Cardiac septum (tissue), 1 donor: ENCODE measurements at regions not wholly inside any gene's neighbourhood (a gene's known extent, or its start where the extent isn't known, plus 50 kb on each side); places are given as distances from the start of the nearest gene placed in this dataset.

Source experiments
- DNase-seq: peaks from one replicate; pipeline ENCODE4 v3.0.0-alpha.2; 2020; ENCODE audit warnings: low spot score
- intact Hi-C: fragments of 100-400 bp; cut with DNase I; formaldehyde crosslinking; loops from one replicate; pipeline ENCODE4 v1.14.0; 2022
- donor health status: DM: no; HTN: no; CAD: no.

DNA sequence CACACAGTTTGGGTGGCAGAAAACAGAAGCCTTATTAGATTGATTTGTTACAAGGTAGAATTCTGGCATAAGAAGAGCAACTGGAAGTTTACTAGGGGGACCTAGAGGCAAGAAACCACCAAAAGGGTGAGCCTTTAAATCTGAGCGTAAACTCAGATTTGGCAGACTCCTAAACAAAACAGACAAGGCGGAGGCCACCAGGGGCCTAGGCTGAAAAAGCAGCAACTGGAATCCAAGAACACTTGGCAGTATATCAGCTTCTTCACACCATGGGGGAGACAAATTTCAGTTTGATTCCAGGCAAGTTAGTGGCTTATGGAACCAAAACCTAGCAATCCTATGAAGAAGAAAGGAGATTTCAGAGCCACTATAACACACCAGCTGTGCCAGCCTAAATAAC lies 220.0 kb downstream of the C3orf38 start:
- intact Hi-C loops: no loop called here
- DNase-seq: no peak

- DNase-seq: no peak
Measured at GRCh38 chr3:88385090-88385489, 235.3 kb downstream of the C3orf38 start.

DNA sequence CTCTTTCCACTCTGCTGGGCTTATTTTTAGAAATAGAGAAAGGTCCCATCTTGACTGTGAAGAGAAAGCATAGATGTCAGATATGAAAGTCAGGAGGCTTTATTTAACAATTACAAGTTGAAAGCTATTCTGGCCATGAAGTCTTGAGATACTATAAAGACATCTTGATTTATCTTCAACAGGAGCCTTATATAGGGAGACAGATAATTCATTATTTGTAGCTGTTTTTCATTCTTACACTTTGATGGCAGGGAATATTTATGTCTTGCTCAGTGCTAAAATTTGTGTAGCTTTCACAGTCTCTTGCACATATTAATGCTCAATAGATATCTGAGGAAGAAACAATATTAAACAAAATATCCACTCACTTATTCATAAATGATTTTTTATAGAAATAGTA lies 248.8 kb downstream of the C3orf38 start:
- DNase-seq: no peak
- intact Hi-C loops: no loop called here

More at GRCh38 chr3:88385090-88385489, 235.3 kb downstream of the C3orf38 start:
- intact Hi-C loops: no loop called here

DNA sequence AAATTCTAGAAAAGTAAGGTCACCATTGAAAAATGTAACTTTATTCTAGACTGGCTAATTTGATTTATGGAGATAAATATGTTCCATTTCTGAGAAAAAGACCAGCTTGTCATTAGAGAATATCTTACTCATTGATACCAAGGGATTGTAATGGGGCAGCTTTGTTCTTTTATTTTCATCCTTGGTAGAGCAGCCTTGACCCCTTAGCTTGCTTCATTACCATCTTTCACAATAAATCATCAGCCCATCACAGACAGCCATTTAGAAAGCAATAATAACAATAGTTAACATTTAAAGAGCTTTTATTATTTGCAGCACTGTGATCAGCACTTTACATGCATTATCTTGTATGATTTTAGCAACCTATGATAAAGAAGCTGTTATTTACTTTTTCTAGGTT lies 253.6 kb downstream of the C3orf38 start:
- DNase-seq: no peak
- intact Hi-C loops: no loop called here

GRCh38 chr3:88408097-88408496 lies 258.3 kb downstream of the C3orf38 start:
- DNase-seq: no peak
- intact Hi-C loops: no loop called here

- no peak for DNase-seq
- intact Hi-C loops: no loop called here
Measured at GRCh38 chr3:88408935-88409334, 259.2 kb downstream of the C3orf38 start.

GRCh38 chr3:88410259-88410658 lies 260.5 kb downstream of the C3orf38 start:
- intact Hi-C loops: no loop called here
- DNase-seq: no peak

GRCh38 chr3:88412346-88412745 lies 262.6 kb downstream of the C3orf38 start:
- intact Hi-C loops: no loop called here

GRCh38 chr3:88416436-88416835 lies 266.7 kb downstream of the C3orf38 start:
- DNase-seq: no peak
- intact Hi-C loops: no loop called here

More at GRCh38 chr3:88412346-88412745, 262.6 kb downstream of the C3orf38 start:
- no peak for DNase-seq

DNA sequence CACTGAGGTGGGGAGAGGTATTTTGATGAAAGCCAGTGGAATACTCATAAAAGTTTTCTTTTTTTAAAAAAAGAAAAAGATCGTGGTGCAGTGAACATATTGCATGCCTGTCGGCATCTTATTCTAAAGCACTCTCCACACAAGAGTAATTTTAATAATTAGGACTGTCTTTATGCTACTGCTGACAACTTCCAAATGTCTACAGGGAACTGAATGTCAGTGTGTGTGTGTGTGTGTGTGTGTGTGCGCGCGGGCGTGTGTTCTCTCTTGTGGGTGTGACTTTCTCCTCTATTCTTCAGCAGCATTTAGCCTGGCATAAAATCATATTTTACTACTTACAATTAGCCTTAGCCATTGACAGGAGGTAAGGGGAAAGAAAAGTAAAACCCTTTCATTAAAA lies 268.5 kb downstream of the C3orf38 start:
- DNase-seq: no peak
- intact Hi-C loops: no loop called here

DNA sequence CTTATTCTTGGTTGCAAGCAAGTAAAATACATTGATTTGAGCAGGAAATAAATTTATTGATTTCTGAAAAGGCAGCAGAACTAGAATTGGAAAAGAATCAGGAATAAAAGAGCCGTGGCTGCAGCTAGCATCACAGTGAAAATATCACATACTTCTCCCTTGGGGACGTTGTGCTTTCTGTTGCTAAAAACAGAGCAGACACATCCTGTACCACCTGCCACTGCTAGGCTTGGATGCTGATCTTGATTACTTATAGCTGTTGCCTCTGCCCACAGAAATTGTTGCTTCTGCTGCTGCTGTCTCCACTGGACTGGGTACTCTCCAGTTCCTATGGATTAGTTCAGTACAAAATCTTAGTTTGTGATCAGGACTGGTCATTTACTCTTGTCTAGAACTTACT lies 283.8 kb downstream of the C3orf38 start:
- intact Hi-C loops: no loop called here
- DNase-seq: no peak

GRCh38 chr3:88434001-88434400 lies 284.2 kb downstream of the C3orf38 start:
- intact Hi-C loops: no loop called here
- DNase-seq: no peak

DNA sequence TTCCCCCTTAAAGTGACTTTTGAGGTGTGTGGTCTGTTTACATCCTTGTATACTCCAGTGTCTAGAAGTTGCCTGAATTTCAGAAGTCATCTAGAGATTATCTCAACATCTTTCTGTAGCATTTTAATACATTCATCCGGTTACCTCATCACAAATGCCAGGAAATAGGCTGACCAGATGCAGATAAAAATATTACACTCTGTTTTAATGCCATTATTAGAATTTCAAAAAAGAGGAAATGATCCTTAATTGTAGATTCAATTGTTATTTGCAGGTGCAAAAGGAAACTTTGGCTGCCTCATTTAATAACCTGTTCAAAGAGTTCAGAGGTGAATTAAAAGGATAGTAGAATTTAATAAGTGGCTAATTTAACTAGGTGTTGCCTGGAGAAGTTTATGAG lies 290.9 kb downstream of the C3orf38 start:
- intact Hi-C loops: no loop called here
- no peak for DNase-seq

GRCh38 chr3:88443066-88443465 lies 293.3 kb downstream of the C3orf38 start:
- no peak for DNase-seq
- intact Hi-C loops: no loop called here

DNA sequence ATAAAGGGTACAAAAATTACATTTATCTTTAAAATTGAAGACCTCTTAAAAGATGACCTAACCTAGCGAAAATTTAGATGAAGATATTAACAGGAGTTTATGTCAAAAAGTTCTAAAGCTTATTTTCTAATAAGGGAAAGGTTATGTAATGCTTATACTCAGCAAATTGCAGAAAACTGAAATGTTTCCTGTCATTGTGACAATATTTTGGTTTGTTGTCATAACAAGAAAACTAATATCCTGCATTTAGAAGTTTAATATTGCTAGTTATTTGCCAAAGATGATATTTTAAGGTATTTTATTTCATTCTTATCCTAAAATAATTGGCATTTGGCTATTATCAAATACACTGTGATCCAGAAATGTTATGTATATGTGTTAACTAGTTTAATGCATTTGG lies 294.5 kb downstream of the C3orf38 start:
- DNase-seq: no peak
- intact Hi-C loops: no loop called here

GRCh38 chr3:88452228-88452627 lies 302.5 kb downstream of the C3orf38 start:
- no peak for DNase-seq
- intact Hi-C loops: no loop called here

DNA sequence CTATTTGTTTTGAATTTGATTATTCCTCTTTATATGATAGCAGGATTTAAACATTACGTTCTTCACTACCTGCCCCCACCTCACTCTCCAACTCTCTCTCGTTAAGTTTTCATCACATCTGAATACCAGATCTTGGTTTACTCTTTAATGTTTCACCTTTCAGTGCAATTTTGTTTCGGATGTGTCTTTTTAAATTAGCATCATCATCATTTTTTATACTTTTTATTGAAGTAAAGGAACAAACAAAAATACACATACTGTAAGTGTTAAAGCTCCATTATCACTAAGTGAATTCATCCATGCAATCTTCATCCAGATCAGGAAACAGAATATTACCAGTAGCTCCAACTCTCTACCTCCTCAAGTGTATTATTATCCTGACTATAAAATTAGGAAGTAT lies 310.6 kb downstream of the C3orf38 start:
- no peak for DNase-seq
- intact Hi-C loops: no loop called here

GRCh38 chr3:88462230-88462629 lies 312.5 kb downstream of the C3orf38 start:
- DNase-seq: no peak
- intact Hi-C loops: no loop called here

GRCh38 chr3:88467191-88467590 lies 317.4 kb downstream of the C3orf38 start:
- no peak for DNase-seq
- intact Hi-C loops: no loop called here

- intact Hi-C loops: no loop called here
- DNase-seq: no peak
Measured at GRCh38 chr3:88469216-88469615, 319.5 kb downstream of the C3orf38 start.

GRCh38 chr3:88478460-88478859 lies 328.7 kb downstream of the C3orf38 start:
- intact Hi-C loops: no loop called here
- DNase-seq: no peak

- DNase-seq: no peak
- intact Hi-C loops: no loop called here
Measured at GRCh38 chr3:88480822-88481221, 331.1 kb downstream of the C3orf38 start.

- DNase-seq: no peak
- intact Hi-C loops: no loop called here
Measured at GRCh38 chr3:88485001-88485400, 335.2 kb downstream of the C3orf38 start.
